GM19238 (cell line): ENCODE measurements at regions not wholly inside any gene's neighbourhood (a gene's known extent, or its start where the extent isn't known, plus 50 kb on each side); places are given as distances from the start of the nearest gene placed in this dataset.
"Not testable (repeated sequence)": the region's sequence is repeated elsewhere in the genome, so short reads cannot be mapped to it uniquely, and the experiment has no call there.

Experiments
- DNase-seq: peaks from one replicate; pipeline ENCODE4 v3.0.0; 2011; ENCODE audit warnings: low spot score; ENCODE audit not compliant: insufficient read length

GRCh38 chr4:57719456-57719855, 609.3 kb upstream of the IGFBP7 start:
- no peak for DNase-seq

- DNase-seq, result not testable (repeated sequence)
These were observed 604.1 kb upstream of the IGFBP7 start for GRCh38 chr4:57714313-57714712.

GRCh38 chr4:57710053-57710452, 599.9 kb upstream of the IGFBP7 start:
- no peak for DNase-seq

GRCh38 chr4:57691370-57691769, 581.2 kb upstream of the IGFBP7 start:
- no peak for DNase-seq

- no peak for DNase-seq
These were observed 579.6 kb upstream of the IGFBP7 start for GRCh38 chr4:57689693-57690205.

GRCh38 chr4:57682275-57682674, 572.1 kb upstream of the IGFBP7 start:
- no peak for DNase-seq

GRCh38 chr4:57679969-57680368, 569.8 kb upstream of the IGFBP7 start:
- DNase-seq, result no peak

- DNase-seq, result no peak
These were observed 566.2 kb upstream of the IGFBP7 start for GRCh38 chr4:57676394-57676793.

- DNase-seq, result no peak
These were observed 562.8 kb upstream of the IGFBP7 start for GRCh38 chr4:57672846-57673433.

GRCh38 chr4:57668621-57669020, 558.4 kb upstream of the IGFBP7 start:
- no peak for DNase-seq

- DNase-seq, result no peak
These were observed 555.6 kb upstream of the IGFBP7 start for GRCh38 chr4:57665806-57666205.

GRCh38 chr4:57661517-57662090, 551.4 kb upstream of the IGFBP7 start:
- DNase-seq, result no peak

GRCh38 chr4:57658673-57659072, 548.5 kb upstream of the IGFBP7 start:
- no peak for DNase-seq

- no peak for DNase-seq
These were observed 548.0 kb upstream of the IGFBP7 start for GRCh38 chr4:57658188-57658587.

GRCh38 chr4:57655342-57655741, 545.2 kb upstream of the IGFBP7 start:
- no peak for DNase-seq

GRCh38 chr4:57652779-57653178, 542.6 kb upstream of the IGFBP7 start:
- DNase-seq, result no peak

GRCh38 chr4:57640391-57641100, 530.4 kb upstream of the IGFBP7 start:
- DNase-seq, result no peak

GRCh38 chr4:57639561-57640382, 529.6 kb upstream of the IGFBP7 start:
- DNase-seq, result no peak

GRCh38 chr4:57635910-57636309, 525.7 kb upstream of the IGFBP7 start:
- no peak for DNase-seq

GRCh38 chr4:57633212-57633859, 523.2 kb upstream of the IGFBP7 start:
- DNase-seq, result no peak

GRCh38 chr4:57632564-57632963, 522.4 kb upstream of the IGFBP7 start:
- DNase-seq, result no peak
